HG03064 (cell line): ENCODE measurements at regions not wholly inside any gene's neighbourhood (a gene's known extent, or its start where the extent isn't known, plus 50 kb on each side); places are given as distances from the start of the nearest gene placed in this dataset.

Source experiments
- ATAC-seq: cut with Tn5 transposase; IDR thresholded peaks from one replicate; pipeline ENCODE4 v1.9.1; 2021; ENCODE audit warnings: low read depth; ENCODE audit not compliant: unreplicated experiment

GRCh38 chr2:58921676-58922075 is 680.6 kb upstream of the FANCL start:
- ATAC-seq: no peak

GRCh38 chr2:58920001-58920400 is 678.9 kb upstream of the FANCL start:
- no peak for ATAC-seq

GRCh38 chr2:58919316-58919715 is 678.2 kb upstream of the FANCL start:
- no peak for ATAC-seq

- ATAC-seq: no peak
Observed at GRCh38 chr2:58918141-58918540, 677.0 kb upstream of the FANCL start.

GRCh38 chr2:58917596-58917995 is 676.5 kb upstream of the FANCL start:
- ATAC-seq: no peak

GRCh38 chr2:58916063-58916462 is 674.9 kb upstream of the FANCL start:
- ATAC-seq: no peak

- no peak for ATAC-seq
Observed at GRCh38 chr2:58914733-58915505, 673.8 kb upstream of the FANCL start.

- no peak for ATAC-seq
Observed at GRCh38 chr2:58913082-58913726, 672.1 kb upstream of the FANCL start.

- ATAC-seq: no peak
Observed at GRCh38 chr2:58911877-58912276, 670.8 kb upstream of the FANCL start.

- no peak for ATAC-seq
Observed at GRCh38 chr2:58908501-58909154, 667.5 kb upstream of the FANCL start.

- no peak for ATAC-seq
Observed at GRCh38 chr2:58907644-58908043, 666.5 kb upstream of the FANCL start.

GRCh38 chr2:58906081-58906645 is 665.0 kb upstream of the FANCL start:
- ATAC-seq: no peak

- ATAC-seq: no peak
Observed at GRCh38 chr2:58904095-58904494, 663.0 kb upstream of the FANCL start.

- no peak for ATAC-seq
Observed at GRCh38 chr2:58903427-58903826, 662.3 kb upstream of the FANCL start.

GRCh38 chr2:58900246-58901027 is 659.3 kb upstream of the FANCL start:
- no peak for ATAC-seq

- no peak for ATAC-seq
Observed at GRCh38 chr2:58899692-58900091, 658.6 kb upstream of the FANCL start.

- no peak for ATAC-seq
Observed at GRCh38 chr2:58896638-58897037, 655.5 kb upstream of the FANCL start.

GRCh38 chr2:58895857-58896256 is 654.7 kb upstream of the FANCL start:
- no peak for ATAC-seq

GRCh38 chr2:58893656-58894351 is 652.7 kb upstream of the FANCL start:
- ATAC-seq: no peak

GRCh38 chr2:58891828-58892377 is 650.8 kb upstream of the FANCL start:
- no peak for ATAC-seq
